Smooth muscle cell (in vitro differentiated cells): ENCODE measurements at regions not wholly inside any gene's neighbourhood (a gene's known extent, or its start where the extent isn't known, plus 50 kb on each side); places are given as distances from the start of the nearest gene placed in this dataset.

Experiments
- DNase-seq: peaks from one replicate; lab custom pipeline; 2025; ENCODE audit not compliant: unreplicated experiment; lab: John Stamatoyannopoulos, UW
- H2AFZ ChIP-seq: fragments of 200-600 bp; sonication (generic); 2 replicates; pipeline ENCODE4 v1.6.0; 2016; ENCODE audit warnings: antibody characterized with exemption, low read depth, mild to moderate bottlenecking
- H3F3A ChIP-seq: fragments of 200-600 bp; sonication (generic); 2 replicates; pipeline ENCODE4 v1.6.0; 2017; ENCODE audit warnings: antibody characterized with exemption, low read depth
- H3K27ac ChIP-seq: fragments of 200-600 bp; sonication (generic); 2 replicates; pipeline ENCODE4 v1.5.1; 2016; ENCODE audit warnings: low read depth, mild to moderate bottlenecking
- H3K27me3 ChIP-seq: fragments of 200-600 bp; sonication (generic); 2 replicates; pipeline ENCODE4 v1.6.1; 2016; ENCODE audit warnings: low read depth, mild to moderate bottlenecking
- H3K36me3 ChIP-seq: fragments of 200-600 bp; sonication (generic); 2 replicates; pipeline ENCODE4 v1.5.1; 2016; ENCODE audit warnings: low read depth
- H3K4me1 ChIP-seq: fragments of 200-600 bp; sonication (generic); 2 replicates; pipeline ENCODE4 v1.5.1; 2016; ENCODE audit warnings: low read depth
- H3K4me2 ChIP-seq: fragments of 200-600 bp; sonication (generic); 2 replicates; pipeline ENCODE4 v1.6.0; 2016; ENCODE audit warnings: mild to moderate bottlenecking
- H3K4me3 ChIP-seq: fragments of 200-600 bp; sonication (generic); 2 replicates; pipeline ENCODE4 v1.5.1; 2016; ENCODE audit warnings: mild to moderate bottlenecking
- H3K79me2 ChIP-seq: fragments of 200-600 bp; sonication (generic); 2 replicates; pipeline ENCODE4 v1.6.0; 2016; ENCODE audit warnings: low read depth, mild to moderate bottlenecking
- H3K9ac ChIP-seq: fragments of 200-600 bp; sonication (generic); 2 replicates; pipeline ENCODE4 v1.6.0; 2016; ENCODE audit warnings: low read depth
- H3K9me3 ChIP-seq: fragments of 200-600 bp; sonication (generic); replicated peaks from 2 replicates; pipeline ENCODE4 v1.5.1; 2016; ENCODE audit warnings: low read depth
- H4K20me1 ChIP-seq: fragments of 200-600 bp; sonication (generic); 2 replicates; pipeline ENCODE4 v1.6.0; 2016; ENCODE audit warnings: low read depth
- CTCF ChIP-seq: fragments of 200-600 bp; sonication (generic); IDR thresholded peaks from 2 replicates; pipeline ENCODE4 v1.5.1; 2017; ENCODE audit warnings: borderline replicate concordance, mild to moderate bottlenecking, antibody characterized with exemption; ENCODE audit not compliant: insufficient read depth, poor library complexity, severe bottlenecking
- WGBS: methylation state at CpG from one replicate; pipeline ENCODE4 v1.1.7; 2016; ENCODE audit warnings: low lambda C conversion rate; 5-methylcytosine and 5-hydroxymethylcytosine counted together

- Histone ChIP-seq H3F3A (no peaks in the 10 kb centered on the region), H4K20me1 (no peaks in the 10 kb centered on the region), H3K4me2 (no peak overlapping the region), H3K36me3 (no peaks in the 10 kb centered on the region), H3K27ac (no peak overlapping the region), H3K9me3 (no peaks in the 10 kb centered on the region), H3K9ac (no peak overlapping the region), H3K4me3 (no peak overlapping the region), H2AFZ (no peak overlapping the region), H3K4me1 (no peaks in the 10 kb centered on the region), H3K79me2 (no peaks in the 10 kb centered on the region), H3K27me3 (no peaks in the 10 kb centered on the region)
- TF ChIP-seq CTCF, result no peak
- DNase-seq, result no peak
- 93% methylated on average over 3 of the region's 3 CpGs for WGBS
Observed at GRCh38 chr3:24911076-24911475, 416.4 kb upstream of the THRB start.

GRCh38 chr3:24915639-24916038 lies 421.0 kb upstream of the THRB start:
- Histone ChIP-seq H4K20me1 (no peaks in the 10 kb centered on the region), H3K4me3 (no peak overlapping the region), H3K4me2 (no peak overlapping the region), H3K79me2 (no peaks in the 10 kb centered on the region), H2AFZ (no peak overlapping the region), H3K9me3 (no peaks in the 10 kb centered on the region), H3F3A (no peaks in the 10 kb centered on the region), H3K36me3 (no peaks in the 10 kb centered on the region), H3K9ac (no peak overlapping the region), H3K4me1 (no peaks in the 10 kb centered on the region), H3K27me3 (no peaks in the 10 kb centered on the region), H3K27ac (no peak overlapping the region)
- no peak for DNase-seq
- 95% methylated on average over 2 of the region's 2 CpGs for WGBS
- no peak for TF ChIP-seq CTCF

- Histone ChIP-seq H3K79me2 (no peaks in the 10 kb centered on the region), H4K20me1 (no peaks in the 10 kb centered on the region), H3K4me2 (no peak overlapping the region), H2AFZ (no peak overlapping the region), H3K27ac (no peak overlapping the region), H3K4me1 (no peaks in the 10 kb centered on the region), H3K27me3 (no peaks in the 10 kb centered on the region), H3K9me3 (no peaks in the 10 kb centered on the region), H3F3A (no peaks in the 10 kb centered on the region), H3K36me3 (no peaks in the 10 kb centered on the region), H3K9ac (no peak overlapping the region), H3K4me3 (no peak overlapping the region)
- DNase-seq, result no peak
- WGBS, result 97% methylated on average over 5 of the region's 5 CpGs
- TF ChIP-seq CTCF, result no peak
Observed at GRCh38 chr3:24917908-24918307, 423.3 kb upstream of the THRB start.

- H3K36me3 ChIP-seq, result no peaks in the 10 kb centered on the region
- H2AFZ ChIP-seq, result no peak overlapping the region
- H3K4me1 ChIP-seq, result no peaks in the 10 kb centered on the region
- no peak overlapping the region for H3K4me3 ChIP-seq
- WGBS, result 59% methylated on average over 2 of the region's 2 CpGs
- H3K79me2 ChIP-seq, result no peaks in the 10 kb centered on the region
- no peak for TF ChIP-seq CTCF
- H3K4me2 ChIP-seq, result no peak overlapping the region
- H3K27me3 ChIP-seq, result no peaks in the 10 kb centered on the region
- H3K9ac ChIP-seq, result no peak overlapping the region
- no peaks in the 10 kb centered on the region for H3F3A ChIP-seq
- H3K9me3 ChIP-seq, result no peaks in the 10 kb centered on the region
- no peaks in the 10 kb centered on the region for H4K20me1 ChIP-seq
- no peak for DNase-seq
- no peak overlapping the region for H3K27ac ChIP-seq
Observed at GRCh38 chr3:24923570-24923969, 428.9 kb upstream of the THRB start.
